ENCODE measurements at regions not wholly inside any gene's neighbourhood (a gene's known extent, or its start where the extent isn't known, plus 50 kb on each side); places are given as distances from the start of the nearest gene placed in this dataset.
A peak's percentile ranks its signal among the peaks of the same experiment; 100 is the strongest.

GRCh38 chr11:20248871-20249270, 88.6 kb upstream of the DBX1 start:
- Histone ChIP-seq H3K4me1 (no peaks in the 10 kb centered on the region), H3K36me3 (no peaks in the 10 kb centered on the region), H3K9me3 (no peaks in the 10 kb centered on the region), H3K4me3 (no peak overlapping the region), H3K27me3 (no peaks in the 10 kb centered on the region), H3K27ac (no peak overlapping the region)
- no peak for DNase-seq
- 65 to 80% methylated on average over 2 of the region's 2 CpGs for WGBS, 2 donors
- ATAC-seq (ENCODE audit: low FRiP score in 2 of 2) = no peak
- no peak for TF ChIP-seq CTCF (IDR thresholded peaks at IDR 0.05)
- TF ChIP-seq POLR2AphosphoS5 (IDR thresholded peaks at IDR 0.05) = no peak
- no peak for TF ChIP-seq EP300 (IDR thresholded peaks at IDR 0.05)
- TF ChIP-seq POLR2A (IDR thresholded peaks at IDR 0.05) = no peak

GRCh38 chr11:20248121-20248772, 88.0 kb upstream of the DBX1 start:
- H3K27me3 ChIP-seq = no peaks in the 10 kb centered on the region
- H3K27ac ChIP-seq = no peak overlapping the region
- 51 to 53% methylated on average over 6 of the region's 6 CpGs for WGBS, 2 donors
- TF ChIP-seq POLR2A (IDR thresholded peaks at IDR 0.05) = no peak
- no peak for TF ChIP-seq EP300 (IDR thresholded peaks at IDR 0.05)
- TF ChIP-seq CTCF (IDR thresholded peaks at IDR 0.05) = no peak
- no peak for TF ChIP-seq POLR2AphosphoS5 (IDR thresholded peaks at IDR 0.05)
- ATAC-seq (ENCODE audit: low FRiP score in 2 of 2) (no peak), DNase-seq (no peak)
- no peak overlapping the region for H3K4me3 ChIP-seq
- no peaks in the 10 kb centered on the region for H3K9me3 ChIP-seq
- H3K4me1 ChIP-seq = no peaks in the 10 kb centered on the region
- no peaks in the 10 kb centered on the region for H3K36me3 ChIP-seq

GRCh38 chr11:20247591-20248007, 87.3 kb upstream of the DBX1 start:
- DNase-seq (no peak), ATAC-seq (ENCODE audit: low FRiP score in 2 of 2) (no peak)
- Histone ChIP-seq H3K9me3 (no peaks in the 10 kb centered on the region), H3K4me3 (no peak overlapping the region), H3K27me3 (no peaks in the 10 kb centered on the region), H3K36me3 (no peaks in the 10 kb centered on the region), H3K4me1 (no peaks in the 10 kb centered on the region), H3K27ac (no peak overlapping the region)
- 56 to 61% methylated on average over 9 of the region's 9 CpGs for WGBS, 2 donors
- TF ChIP-seq POLR2A (IDR thresholded peaks at IDR 0.05) (no peak), EP300 (IDR thresholded peaks at IDR 0.05) (no peak), POLR2AphosphoS5 (IDR thresholded peaks at IDR 0.05) (no peak), CTCF (IDR thresholded peaks at IDR 0.05) (no peak)

- Histone ChIP-seq H3K9me3 (no peaks in the 10 kb centered on the region), H3K36me3 (no peaks in the 10 kb centered on the region), H3K27ac (no peak overlapping the region), H3K4me1 (no peaks in the 10 kb centered on the region), H3K27me3 (no peaks in the 10 kb centered on the region), H3K4me3 (no peak overlapping the region)
- ATAC-seq (ENCODE audit: low FRiP score in 2 of 2) (no peak), DNase-seq (no peak)
- no peak for TF ChIP-seq EP300 (IDR thresholded peaks at IDR 0.05)
- TF ChIP-seq POLR2AphosphoS5 (IDR thresholded peaks at IDR 0.05) = no peak
- no peak for TF ChIP-seq POLR2A (IDR thresholded peaks at IDR 0.05)
- TF ChIP-seq CTCF (IDR thresholded peaks at IDR 0.05) = no peak
- WGBS, 2 donors = 82 to 84% methylated on average over 3 of the region's 3 CpGs
Measured at GRCh38 chr11:20243974-20244373, 83.7 kb upstream of the DBX1 start.

GRCh38 chr11:20238712-20239111, 78.4 kb upstream of the DBX1 start:
- TF ChIP-seq POLR2A (IDR thresholded peaks at IDR 0.05) = no peak
- no peak for TF ChIP-seq CTCF (IDR thresholded peaks at IDR 0.05)
- TF ChIP-seq EP300 (IDR thresholded peaks at IDR 0.05) = no peak
- no peak for TF ChIP-seq POLR2AphosphoS5 (IDR thresholded peaks at IDR 0.05)
- Histone ChIP-seq H3K9me3 (no peaks in the 10 kb centered on the region), H3K36me3 (no peaks in the 10 kb centered on the region), H3K4me1 (no peaks in the 10 kb centered on the region), H3K4me3 (no peak overlapping the region), H3K27me3 (no peaks in the 10 kb centered on the region), H3K27ac (no peak overlapping the region)
- WGBS, 2 donors = 37 to 75% methylated on average over 1 to 2 of the region's 2 CpGs
- peak in 1 of 2 donors; percentile 40 for ATAC-seq (ENCODE audit: low FRiP score in 2 of 2)
- peak in 1 of 2 donors; percentile 30 for DNase-seq
